GM12864 (cell line): ENCODE measurements at regions not wholly inside any gene's neighbourhood (a gene's known extent, or its start where the extent isn't known, plus 50 kb on each side); places are given as distances from the start of the nearest gene placed in this dataset.

Source experiments
- DNase-seq: peaks from one replicate; pipeline ENCODE4 v3.0.0-alpha.2; 2011; ENCODE audit warnings: low read depth
- H3K4me3 ChIP-seq: 2 replicates; pipeline ENCODE4 v1.5.1; 2011; ENCODE audit warnings: mild to moderate bottlenecking, low read depth, low read length, control low read depth
- TF ChIP-seq, protein P1 (sequence below): IDR thresholded peaks from 2 replicates; pipeline ENCODE4 v1.5.1; 2011; ENCODE audit warnings: low read depth, mild to moderate bottlenecking, moderate library complexity, low read length, control low read depth, inconsistent platforms; ENCODE audit errors: missing control alignments

DNA sequence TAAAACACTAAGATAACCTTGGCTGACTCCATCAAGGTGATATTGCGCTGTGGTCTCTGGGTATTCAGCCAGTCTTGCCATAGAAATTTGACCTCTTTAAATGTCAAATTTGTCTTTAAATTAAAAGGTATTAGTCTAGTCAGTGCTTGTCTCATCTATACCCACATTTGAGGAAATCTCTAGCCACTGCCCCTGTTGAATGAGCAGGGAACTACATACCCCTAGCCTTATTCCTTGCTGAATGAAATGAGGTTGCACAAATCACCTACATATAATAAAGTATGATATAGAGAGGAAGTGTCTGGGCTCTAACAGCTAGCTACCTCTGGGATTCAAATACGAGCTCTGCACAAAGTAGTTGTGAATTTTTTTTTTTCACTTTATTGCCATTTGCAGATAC, 256.8 kb downstream of the C12orf50 start:
- no peak overlapping the region for H3K4me3 ChIP-seq
- no peak for DNase-seq
- TF ChIP-seq, protein P1, sequence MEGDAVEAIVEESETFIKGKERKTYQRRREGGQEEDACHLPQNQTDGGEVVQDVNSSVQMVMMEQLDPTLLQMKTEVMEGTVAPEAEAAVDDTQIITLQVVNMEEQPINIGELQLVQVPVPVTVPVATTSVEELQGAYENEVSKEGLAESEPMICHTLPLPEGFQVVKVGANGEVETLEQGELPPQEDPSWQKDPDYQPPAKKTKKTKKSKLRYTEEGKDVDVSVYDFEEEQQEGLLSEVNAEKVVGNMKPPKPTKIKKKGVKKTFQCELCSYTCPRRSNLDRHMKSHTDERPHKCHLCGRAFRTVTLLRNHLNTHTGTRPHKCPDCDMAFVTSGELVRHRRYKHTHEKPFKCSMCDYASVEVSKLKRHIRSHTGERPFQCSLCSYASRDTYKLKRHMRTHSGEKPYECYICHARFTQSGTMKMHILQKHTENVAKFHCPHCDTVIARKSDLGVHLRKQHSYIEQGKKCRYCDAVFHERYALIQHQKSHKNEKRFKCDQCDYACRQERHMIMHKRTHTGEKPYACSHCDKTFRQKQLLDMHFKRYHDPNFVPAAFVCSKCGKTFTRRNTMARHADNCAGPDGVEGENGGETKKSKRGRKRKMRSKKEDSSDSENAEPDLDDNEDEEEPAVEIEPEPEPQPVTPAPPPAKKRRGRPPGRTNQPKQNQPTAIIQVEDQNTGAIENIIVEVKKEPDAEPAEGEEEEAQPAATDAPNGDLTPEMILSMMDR = no peak

DNA sequence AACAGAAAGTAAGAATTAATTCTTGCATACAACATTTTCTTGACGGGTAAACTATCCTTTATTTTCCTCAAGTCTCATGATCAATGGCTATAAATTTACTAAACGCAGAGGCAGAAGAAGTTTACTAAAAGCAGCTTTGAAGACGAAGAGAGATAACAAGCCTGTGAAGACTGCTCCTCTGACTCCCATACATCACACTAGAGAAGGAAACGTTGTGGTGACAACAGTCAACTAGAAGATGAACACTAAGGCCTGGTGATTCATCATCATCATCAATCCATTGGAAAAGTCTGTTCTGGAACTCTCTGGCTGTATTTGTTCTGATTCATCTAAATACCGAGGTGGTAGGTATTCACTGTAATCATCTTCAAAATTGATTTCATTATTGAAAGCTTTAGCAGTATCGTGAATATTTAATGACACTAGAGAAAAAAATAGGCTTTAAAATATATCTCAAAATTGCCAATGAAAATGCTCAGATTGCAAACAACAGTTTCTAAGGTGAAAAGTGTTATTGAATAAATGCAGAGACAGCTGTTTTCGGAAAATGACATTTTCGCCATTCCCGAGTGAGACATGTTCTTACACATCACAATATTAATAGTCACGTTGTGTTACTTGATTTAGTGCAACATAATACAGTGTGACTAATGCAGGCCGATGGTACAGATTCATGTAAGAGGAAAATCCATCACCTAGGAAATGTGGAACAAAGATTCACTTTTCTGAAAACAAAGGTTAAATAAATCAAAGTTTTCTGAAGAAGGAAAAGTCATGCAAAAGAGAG, 260.5 kb downstream of the C12orf50 start:
- TF ChIP-seq, protein P1 = no peak
- DNase-seq = no peak

DNA sequence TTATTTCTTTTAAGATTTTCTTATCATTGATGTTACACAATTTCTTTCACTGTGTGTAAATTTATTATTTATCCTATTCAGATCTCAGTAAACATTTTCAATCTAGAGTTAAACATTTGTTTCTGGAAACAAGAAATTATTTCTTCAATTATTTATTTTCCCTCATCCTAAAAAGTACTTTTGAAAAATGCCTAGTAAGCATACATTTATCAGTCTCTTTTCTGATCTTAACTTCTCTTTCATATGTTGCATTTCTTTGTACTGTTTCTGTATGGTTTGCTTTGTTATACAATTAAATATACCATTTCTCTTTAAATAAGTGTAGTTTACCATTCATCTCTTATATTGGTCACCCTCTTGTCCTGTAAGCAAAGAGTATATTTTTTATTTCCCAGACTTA, 263.2 kb downstream of the C12orf50 start:
- DNase-seq = no peak
- TF ChIP-seq, protein P1 = no peak
- H3K4me3 ChIP-seq = no peak overlapping the region

More for the DNA sequence above, 260.5 kb downstream of the C12orf50 start:
- no peak overlapping the region for H3K4me3 ChIP-seq

DNA sequence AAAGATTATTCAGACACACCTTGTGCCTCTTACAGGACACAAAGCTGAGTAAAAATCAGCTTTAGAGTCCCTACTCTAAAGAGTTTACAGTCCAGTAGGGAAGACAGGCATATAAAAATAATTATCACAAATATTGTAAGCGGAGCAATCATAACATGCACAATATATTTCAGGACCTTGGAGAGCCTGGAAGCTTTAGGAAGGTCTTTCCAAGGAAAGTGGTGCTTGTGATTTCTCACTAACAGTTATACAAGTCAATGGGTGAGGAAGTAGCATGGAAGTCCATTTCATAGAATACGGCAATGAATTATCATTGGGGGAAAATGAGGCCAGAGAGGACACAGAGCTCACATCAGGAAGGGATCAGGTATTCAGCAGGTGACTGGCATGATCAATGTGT, 268.3 kb downstream of the C12orf50 start:
- TF ChIP-seq, protein P1 = no peak
- H3K4me3 ChIP-seq = no peak overlapping the region

DNA sequence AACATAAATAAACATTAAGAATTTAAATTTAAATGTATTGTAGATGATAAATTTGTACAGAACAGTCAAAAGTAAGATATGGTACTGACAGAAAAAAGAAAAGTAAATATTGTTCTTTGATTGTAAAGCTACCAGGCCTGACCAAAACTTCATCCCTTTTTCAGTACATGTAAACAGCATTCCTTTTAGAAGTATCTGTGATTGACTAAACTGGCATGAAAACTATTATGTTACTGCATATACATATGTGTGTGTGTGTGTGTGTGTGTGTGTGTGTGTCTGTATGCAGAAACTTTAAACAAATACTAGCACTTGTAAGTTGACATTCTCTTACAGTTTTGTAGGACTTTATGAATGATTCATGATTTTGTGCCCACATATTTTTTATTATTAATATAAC, 270.9 kb downstream of the C12orf50 start:
- TF ChIP-seq, protein P1 = no peak

More for the DNA sequence above, 268.3 kb downstream of the C12orf50 start:
- no peak for DNase-seq

DNA sequence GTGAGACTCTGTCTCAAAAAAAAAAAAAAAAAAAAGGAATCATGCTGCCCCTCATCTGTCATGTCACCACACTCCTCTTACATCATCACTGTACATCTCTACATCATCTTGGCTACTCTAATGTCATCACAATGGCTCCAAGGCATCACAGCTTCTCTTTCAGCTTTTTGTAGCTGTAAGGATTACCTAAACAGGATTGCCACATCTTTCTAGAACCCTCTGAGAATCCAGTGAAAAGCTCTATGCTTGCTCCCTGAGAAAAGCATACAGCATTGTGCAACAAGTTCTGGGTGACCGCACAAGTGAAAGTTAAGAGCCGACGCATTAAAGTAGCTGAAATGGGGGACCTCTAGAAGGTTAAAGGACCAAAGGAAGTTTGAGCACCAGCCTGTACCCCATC, 272.5 kb downstream of the C12orf50 start:
- H3K4me3 ChIP-seq = no peak overlapping the region
- TF ChIP-seq, protein P1 = no peak
- no peak for DNase-seq

More for the DNA sequence above, 270.9 kb downstream of the C12orf50 start:
- H3K4me3 ChIP-seq = no peak overlapping the region
- no peak for DNase-seq

DNA sequence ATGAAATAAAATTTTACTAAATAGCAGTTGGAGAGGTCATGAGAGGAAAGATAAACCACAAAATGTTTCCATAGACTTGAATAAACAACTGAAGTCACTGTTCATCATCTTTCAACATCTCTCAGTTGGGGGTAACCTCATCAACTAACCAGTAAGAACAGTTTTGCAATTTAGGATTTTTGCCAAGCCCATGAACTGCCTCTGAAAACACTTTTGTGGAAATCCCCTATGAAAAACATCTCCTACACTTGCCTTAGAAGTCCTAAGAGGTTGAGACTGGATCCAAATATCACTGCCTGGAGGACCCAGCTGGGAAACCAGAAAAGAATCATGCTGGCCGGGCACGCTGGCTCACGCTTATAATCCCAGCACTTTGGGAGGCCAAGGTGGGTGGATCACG, 273.1 kb downstream of the C12orf50 start:
- TF ChIP-seq, protein P1 = no peak
- no peak overlapping the region for H3K4me3 ChIP-seq
- no peak for DNase-seq
